ENCODE measurements at regions not wholly inside any gene's neighbourhood (a gene's known extent, or its start where the extent isn't known, plus 50 kb on each side); places are given as distances from the start of the nearest gene placed in this dataset.

DNA sequence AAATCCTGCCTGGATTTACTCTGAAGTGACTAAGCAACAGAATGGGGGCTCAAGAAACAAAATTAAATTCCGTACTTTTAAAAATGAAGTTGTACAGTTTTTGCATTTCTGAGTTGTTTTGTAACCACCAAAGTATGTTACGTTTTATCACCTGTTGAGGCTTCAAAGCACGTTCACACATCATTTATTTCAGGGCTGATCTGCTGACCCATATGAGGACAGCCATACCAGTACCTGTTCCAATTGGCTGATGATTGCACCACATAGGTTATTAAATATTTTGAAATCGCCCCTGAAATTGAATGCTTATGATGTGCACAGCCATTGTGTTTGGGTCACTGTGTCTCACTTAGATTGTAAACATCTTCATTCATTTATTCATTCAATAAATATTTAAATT is 72.0 kb upstream of the FLT1 start:
- TF ChIP-seq, protein P1, sequence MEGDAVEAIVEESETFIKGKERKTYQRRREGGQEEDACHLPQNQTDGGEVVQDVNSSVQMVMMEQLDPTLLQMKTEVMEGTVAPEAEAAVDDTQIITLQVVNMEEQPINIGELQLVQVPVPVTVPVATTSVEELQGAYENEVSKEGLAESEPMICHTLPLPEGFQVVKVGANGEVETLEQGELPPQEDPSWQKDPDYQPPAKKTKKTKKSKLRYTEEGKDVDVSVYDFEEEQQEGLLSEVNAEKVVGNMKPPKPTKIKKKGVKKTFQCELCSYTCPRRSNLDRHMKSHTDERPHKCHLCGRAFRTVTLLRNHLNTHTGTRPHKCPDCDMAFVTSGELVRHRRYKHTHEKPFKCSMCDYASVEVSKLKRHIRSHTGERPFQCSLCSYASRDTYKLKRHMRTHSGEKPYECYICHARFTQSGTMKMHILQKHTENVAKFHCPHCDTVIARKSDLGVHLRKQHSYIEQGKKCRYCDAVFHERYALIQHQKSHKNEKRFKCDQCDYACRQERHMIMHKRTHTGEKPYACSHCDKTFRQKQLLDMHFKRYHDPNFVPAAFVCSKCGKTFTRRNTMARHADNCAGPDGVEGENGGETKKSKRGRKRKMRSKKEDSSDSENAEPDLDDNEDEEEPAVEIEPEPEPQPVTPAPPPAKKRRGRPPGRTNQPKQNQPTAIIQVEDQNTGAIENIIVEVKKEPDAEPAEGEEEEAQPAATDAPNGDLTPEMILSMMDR (IDR thresholded peaks at IDR 0.05), result no peak
- no peak for TF ChIP-seq POLR2A (IDR thresholded peaks at IDR 0.05)
